Stimulated activated naive CD4-positive, alpha-beta T cell (primary cell): ENCODE measurements at regions not wholly inside any gene's neighbourhood (a gene's known extent, or its start where the extent isn't known, plus 50 kb on each side); places are given as distances from the start of the nearest gene placed in this dataset.
"Not testable (repeated sequence)": the region's sequence is repeated elsewhere in the genome, so short reads cannot be mapped to it uniquely, and the experiment has no call there.

ENCODE experiments used
- DNase-seq, 6 experiments: peaks; one replicate each; lab custom pipeline; 2025; lab: John Stamatoyannopoulos, UW

DNA sequence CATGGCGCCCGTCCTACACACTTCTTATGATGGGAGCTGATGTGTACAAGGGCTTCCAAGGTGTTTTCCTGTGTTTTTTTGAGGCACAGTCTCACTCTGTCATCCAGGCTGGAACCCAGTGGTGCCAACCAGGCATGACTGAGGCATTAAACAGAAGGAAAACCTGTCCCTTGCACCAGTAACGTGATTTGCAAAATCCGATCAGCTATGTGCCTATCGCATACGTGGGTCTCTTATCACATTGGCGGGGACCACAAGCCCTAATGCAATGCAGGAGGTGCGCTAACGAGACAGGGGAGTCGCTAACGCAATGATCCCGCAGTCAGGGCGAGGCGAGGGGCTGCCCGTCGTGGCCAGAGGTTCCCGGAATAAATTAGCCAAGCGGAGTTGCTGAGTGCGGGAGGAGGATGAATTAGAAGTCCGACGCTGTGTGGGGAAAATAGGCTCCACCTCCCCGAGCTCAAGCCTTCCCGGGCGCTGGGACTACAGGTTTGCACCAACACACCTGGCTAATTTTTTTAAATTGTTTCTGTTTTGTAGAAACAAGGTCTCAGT lies 162.7 kb downstream of the SHOX start:
- no peak for DNase-seq

DNA sequence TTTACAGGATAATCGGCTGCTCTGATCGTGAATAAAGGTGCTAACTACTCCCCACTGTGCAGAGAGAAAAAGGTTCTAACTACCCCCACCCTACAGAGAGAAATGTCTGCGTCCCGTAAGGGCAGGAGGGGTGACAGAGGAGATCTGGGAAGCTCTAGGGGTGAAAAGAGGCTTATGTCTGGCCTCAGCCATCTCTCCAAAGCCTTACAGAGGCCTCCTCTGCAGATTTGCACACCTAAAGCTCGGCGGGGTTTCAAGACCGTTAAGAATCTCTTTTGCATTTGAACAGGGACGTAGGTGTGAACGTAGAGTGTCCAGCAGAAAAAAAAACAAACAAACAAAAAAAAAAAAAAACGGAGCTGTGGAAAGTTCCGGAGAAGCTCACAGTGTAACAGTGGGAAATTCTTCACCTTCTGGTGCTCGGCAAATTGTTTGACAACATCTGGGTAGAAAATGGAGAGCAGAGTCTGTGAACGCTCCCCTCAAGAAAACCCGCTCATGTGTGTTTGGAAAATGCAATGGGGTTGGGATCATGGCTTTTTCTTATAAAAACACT lies 161.0 kb downstream of the SHOX start:
- DNase-seq, result no peak

DNA sequence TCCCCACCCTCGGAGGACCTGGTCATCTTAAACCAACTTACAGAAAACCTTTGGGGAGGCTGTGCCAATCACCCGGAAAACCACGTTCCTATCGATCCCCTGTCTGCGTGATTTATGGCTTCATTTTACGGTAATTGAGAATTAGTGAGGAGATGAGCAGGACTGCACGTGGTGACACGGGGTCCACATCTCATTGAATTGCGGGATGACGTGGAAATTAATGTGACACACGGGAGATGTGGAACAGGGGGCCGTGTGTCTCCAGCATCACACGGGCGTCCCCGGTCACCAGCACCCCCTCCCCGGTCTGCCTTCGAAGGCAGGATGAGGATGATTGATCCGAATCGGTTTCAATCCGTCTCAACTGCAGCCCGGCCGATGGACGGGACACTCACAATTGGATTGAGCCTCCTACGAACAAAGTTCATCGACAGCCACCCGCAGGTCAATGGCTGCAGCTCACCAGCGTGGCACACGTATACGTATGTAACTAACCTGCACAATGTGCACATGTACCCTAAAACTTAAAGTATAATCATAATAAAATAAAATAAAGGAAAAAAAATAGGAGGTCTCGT lies 160.3 kb downstream of the SHOX start:
- no peak for DNase-seq

DNA sequence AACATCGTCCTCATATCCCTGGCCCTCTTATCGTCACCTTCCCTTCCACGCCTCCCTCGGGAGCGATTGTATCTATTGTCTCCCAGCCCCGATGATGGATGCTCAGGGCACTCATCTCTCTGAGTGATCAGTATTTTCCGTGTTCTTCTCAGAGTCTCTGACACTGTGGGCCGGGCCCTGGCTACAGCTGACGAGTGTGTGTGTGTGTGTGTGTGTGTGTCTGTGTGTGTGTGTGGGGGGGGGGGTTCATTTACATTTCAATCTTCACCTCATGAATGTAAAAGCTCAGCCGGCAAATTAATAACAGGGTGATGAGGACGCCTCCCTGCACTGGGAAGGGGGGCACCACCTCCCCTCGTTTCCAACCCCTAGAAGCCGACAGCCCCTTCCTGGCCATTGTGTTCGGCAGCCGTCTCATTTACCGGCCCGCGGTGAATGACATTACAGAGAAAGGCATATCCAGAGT lies 159.5 kb downstream of the SHOX start:
- DNase-seq, result no peak

DNA sequence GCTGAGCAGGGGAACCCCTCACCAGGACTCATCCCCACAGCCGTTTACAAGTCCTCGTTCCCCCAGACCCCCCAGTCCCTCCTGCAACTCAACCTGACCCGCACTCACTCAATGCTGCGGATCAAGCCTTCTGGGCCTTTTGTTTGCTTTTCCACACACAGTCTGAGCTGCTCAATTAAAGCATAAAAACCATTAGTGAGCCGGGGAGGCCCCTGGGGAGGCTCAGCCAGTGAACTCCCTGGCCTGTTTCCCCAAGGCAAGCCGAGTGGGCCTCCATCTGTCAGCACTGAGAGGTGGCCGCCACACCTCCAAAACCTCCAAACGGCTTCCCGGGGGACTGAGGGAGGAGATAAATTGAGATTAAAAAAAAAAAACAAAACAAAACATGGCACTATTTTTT lies 158.5 kb downstream of the SHOX start:
- DNase-seq, result no peak

DNA sequence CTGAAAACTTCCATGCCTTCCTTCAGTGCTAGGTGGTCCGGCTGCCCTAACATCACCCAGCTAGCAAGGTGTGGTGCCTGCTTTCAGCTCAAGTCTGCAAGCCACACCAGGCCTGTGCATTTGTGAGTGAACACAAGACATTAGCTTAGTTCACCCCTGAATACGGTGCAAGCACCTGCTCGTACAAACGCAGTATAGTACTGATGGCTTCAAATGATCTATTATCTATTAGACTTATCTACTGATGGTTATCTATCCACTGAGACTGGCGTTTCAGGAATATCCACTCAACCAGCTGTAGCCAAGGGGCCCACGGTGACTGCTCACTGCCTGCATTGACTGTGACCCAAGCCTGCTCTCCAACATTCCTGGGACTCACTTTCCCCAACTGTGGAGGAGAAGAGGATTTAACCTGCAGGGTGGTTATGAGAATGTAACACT lies 155.9 kb downstream of the SHOX start:
- no peak for DNase-seq

DNA sequence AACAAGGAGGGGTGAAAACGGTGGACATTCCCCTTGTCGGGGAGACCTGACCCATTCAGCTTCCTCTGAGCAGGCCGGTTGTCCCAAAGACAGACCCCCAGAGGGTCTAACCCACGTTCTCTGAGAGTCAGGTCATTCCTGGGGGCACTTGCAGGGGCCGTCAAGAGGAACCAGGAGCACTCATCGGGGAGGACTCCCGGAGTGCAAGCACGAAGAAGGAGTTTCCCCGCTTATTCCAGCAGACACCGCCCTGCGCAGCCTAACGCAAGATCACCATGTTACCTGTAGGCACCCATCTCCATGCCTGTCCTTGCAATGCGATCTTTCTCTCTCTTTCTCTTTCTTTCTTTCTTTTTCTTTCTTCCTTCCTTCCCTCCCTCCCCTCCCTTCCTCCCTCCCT lies 154.2 kb downstream of the SHOX start:
- DNase-seq, result no peak

- no peak for DNase-seq
Observed at GRCh38 chrX:781224-782204, 150.9 kb downstream of the SHOX start.

DNA sequence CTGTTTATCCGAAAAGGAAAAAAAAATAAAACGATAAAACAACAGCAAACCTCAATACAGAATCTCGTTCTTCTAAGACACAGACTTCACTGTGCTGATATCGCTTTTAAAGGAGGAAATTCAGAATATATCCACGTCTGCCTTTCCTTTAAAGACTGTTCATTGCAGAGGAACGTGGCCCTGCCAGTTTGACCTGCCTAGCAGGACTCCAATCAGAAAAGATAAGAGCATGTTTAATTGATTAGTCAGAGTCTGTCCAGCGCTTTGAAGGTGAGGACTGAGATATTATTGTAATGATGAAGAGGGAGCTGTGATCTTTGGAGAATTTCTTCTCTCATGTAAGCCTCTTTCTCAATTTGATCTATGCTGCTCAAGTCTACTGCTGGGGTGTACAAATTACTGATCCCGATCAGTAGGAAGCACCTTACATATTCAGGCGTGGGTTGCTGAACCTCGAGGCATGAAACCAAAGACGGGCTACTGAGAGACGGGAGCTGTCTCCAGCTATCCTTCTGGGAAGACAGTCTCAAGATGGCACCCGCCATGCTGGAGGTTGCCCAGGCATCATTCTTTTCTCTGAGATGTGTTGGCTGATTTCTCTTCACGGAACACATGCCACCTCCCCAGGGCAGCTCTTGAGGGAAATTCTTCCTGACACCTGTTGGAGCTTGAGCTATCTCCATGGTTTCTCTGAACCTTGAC lies 146.1 kb downstream of the SHOX start:
- no peak for DNase-seq

- no peak for DNase-seq
Observed at GRCh38 chrX:776061-776460, 145.5 kb downstream of the SHOX start.

DNA sequence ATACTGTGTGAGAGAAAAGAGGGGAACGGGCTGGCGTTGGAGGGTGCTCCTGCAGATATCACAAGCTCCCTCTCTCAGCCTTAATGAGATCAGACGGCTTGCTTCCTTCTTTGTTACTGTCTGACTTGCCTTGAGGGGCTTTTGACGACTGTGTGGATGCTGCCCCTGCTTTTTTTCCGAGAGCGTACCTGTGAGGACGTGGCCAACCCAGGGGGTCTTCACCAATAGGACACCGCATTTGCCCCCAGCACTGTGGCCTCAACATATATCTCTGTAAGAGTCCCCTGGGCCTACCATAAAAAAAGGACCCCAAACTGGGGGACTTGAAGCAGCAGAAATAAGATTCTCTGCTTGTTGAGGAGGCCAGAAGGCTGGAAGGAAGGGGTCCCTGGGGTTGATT lies 143.9 kb downstream of the SHOX start:
- no peak for DNase-seq

DNA sequence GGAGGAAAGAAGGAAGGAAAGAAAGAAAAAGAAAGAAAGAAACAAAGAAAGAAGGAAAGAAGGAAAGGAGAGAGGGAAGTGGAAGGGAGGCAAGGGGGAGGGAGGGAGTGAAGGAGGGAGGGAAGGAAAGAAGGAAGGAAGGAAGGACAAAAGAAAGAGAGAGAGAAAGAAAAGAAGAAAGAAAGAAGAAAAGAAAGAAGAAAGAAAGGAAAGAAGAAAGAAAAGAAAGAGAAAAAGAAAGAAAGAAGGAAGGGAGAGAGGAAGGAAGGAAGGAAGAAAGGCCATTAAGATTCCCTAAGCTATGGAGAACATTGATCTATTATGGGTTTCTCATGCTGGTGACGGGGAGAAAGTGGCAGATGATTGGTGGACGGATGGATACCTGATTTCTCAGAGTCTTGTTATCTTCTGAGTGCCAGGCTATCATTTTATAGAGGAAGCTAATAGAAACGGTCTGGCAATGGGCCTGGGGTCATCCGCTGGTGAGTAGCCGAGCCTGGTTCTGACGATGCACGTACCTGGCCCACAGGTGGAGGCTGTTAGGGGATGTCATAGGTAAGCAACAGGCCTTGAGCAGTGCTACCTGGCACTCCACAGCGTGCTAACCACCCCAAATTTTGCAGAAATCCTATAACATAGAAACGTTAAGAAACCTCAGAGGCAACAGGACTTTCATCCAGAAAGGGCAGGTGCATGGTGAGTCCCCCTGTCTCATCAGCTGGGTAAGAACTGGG lies 142.9 kb downstream of the SHOX start:
- no peak for DNase-seq

GRCh38 chrX:771536-771935 lies 140.9 kb downstream of the SHOX start:
- no peak for DNase-seq

GRCh38 chrX:769796-770195 lies 139.2 kb downstream of the SHOX start:
- no peak for DNase-seq

DNA sequence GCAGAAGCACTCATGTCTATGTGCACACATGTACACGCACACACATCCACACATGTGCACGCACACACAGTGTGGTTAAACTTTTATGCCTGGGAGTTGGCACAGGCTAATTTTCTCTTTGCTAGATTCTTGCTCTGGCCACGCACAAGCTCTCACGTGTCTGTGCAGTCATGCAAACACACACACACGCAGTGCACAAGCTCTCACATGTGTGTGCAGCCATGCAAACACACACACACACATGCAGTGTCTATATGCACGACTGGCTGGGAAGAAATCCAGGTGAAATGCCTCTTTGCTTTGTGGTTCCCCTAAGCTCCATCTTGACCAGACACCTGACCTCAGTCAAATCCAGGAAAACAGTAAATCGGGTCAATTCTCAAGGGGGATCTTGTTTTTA lies 138.0 kb downstream of the SHOX start:
- no peak for DNase-seq

GRCh38 chrX:758917-759316 lies 128.3 kb downstream of the SHOX start:
- DNase-seq, result no peak

- DNase-seq, result no peak
Observed at GRCh38 chrX:750812-751211, 120.2 kb downstream of the SHOX start.

DNA sequence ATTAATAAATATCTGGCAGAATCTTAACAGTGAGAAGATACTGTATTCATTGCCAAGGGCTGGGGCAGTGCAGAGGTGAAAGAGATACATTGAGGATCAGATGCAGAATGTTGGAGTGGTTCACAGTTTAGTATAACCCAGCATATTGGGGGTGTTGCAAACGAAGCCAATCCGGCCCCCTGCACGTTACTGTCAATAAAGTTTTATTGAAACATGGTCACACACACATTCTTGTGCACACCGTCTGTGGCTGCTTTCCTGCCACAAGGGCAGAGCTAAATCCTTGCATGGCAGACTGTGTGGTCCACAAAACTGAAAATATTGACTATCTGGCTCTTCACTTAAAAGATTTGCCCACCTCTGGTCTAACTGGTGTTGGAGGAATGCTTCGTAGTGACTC lies 119.7 kb downstream of the SHOX start:
- DNase-seq, result peak in 2 of 6 experiments; percentile 2 to 10

- no peak for DNase-seq
Observed at GRCh38 chrX:747176-747575, 116.6 kb downstream of the SHOX start.

GRCh38 chrX:739611-740010 lies 109.0 kb downstream of the SHOX start:
- no peak for DNase-seq

GRCh38 chrX:737021-737420 lies 106.4 kb downstream of the SHOX start:
- DNase-seq, result not testable (repeated sequence)
